GM19328 (cell line): ENCODE measurements at regions not wholly inside any gene's neighbourhood (a gene's known extent, or its start where the extent isn't known, plus 50 kb on each side); places are given as distances from the start of the nearest gene placed in this dataset.

ENCODE experiments used
- ATAC-seq: cut with Tn5 transposase; IDR thresholded peaks from one replicate; pipeline ENCODE4 v1.9.1; 2021; ENCODE audit warnings: mild to moderate bottlenecking, moderate library complexity; ENCODE audit not compliant: unreplicated experiment

DNA sequence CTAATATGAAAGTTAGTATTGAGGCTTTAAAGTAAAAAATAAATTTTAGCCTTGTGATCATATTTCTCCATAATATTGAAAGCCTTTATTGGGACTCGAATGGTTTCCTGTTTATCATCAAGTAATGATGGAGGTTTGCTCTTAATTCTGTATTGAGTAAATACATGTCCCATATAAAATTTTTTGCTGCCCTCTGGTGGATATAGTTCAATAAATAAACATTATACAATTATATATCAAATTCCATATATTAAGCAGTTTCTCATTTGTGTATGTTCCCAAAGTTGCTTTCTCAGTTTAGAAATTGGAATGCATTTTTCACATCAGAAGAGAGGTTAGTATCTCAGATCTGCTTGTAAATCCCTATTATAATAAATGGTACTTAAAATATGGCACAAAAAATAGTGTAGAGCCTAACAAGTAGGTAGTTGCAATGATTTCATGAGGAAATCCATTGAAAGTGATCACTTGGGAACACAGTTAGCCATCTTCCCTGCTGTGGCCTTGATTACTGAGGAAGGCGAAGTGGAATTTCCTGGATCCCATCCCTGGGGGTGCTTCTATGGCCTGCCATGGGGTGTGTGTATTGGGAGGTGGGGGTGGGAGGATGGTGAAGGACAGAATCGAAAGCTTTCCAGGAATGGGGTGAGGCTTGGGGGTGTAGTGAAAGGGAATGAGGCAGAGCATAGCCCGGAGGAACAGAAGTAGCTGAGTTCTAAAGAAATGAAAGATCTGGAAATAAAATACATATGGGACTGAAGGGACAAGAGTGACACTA is 84.1 kb upstream of the C21orf91 start:
- ATAC-seq, result no peak

DNA sequence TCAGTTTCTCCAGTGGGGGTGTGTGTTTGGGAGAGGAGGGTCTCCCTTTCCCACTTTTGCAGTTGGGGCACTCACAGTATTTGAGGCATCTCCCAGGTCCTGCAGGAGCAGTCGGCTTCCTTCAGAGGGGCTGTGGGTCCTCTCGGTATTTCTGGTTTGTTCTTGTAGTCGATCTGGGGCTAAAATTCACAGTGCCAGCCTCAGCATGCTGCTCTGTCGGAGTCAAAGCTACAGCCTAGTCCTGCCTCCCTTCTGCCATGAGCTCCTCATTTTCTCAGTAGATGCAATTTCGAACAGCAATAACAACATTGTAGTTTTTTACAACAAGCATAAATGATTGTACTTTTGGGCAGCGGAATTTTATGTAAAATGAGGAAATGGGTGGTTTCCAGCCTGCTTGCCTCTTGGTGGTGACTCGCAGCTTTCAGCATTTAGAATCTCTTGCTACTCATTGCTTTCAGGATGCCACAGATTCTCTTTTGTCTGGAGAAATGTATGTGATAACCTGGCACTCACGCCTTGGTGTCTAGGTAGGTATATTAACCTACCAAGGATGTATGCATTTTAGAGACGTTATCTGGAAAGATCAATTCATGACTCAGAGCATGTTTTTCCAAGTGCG is 82.4 kb upstream of the C21orf91 start:
- ATAC-seq, result no peak

DNA sequence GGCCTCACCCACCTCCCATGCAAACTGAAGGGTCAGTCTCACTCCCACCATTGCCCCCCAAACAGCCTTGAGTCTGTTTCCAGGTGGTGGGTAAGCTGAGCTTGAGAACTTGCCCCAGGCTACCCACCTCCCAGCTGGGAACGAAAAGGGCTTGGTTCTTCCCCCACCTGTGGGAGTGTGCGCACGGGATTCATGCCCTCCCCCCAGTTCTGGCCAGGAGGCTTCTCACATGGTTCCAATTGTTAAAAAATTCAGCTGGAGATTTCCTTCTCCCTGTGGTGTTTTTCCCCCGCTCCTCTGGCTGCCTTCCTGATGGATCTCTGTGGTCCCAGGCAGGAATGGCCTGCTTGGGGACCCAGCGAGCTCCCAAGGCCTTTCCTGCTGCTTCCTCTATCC is 81.8 kb upstream of the C21orf91 start:
- ATAC-seq, result no peak

DNA sequence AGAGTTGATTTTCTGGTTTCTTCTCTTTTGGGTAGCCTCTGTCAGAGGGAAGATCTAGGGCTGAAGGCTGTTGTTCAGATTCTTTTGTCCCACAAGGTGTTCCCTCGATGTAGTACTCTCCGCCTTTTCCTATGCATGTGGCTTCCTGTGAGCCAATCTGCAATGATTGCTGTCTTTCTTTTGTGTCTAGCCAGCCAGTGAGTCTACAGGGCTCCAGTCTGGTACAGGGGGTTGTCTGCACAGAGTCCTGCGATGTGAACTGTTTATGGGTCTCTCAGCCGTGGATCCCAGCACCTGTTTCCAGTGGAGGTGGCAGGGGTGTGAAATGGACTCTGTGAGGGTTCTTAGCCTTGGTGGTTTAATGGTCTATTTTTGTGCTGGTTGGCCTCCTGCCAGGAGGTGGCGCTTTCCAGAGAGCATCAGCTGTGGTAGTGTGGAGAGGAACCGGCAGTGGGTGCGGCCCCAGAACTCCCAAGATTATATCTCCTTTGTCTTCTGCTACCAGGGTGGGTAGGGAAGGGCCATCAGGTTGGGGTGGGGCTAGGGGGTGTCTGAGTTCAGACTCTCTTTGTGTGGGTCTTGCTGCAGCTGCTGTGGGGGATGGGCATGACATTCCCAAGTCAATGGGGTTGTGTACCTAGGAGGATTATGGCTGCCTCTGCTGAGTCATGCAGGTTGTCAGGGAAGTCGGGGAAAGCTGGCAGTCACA is 81.3 kb upstream of the C21orf91 start:
- no peak for ATAC-seq

DNA sequence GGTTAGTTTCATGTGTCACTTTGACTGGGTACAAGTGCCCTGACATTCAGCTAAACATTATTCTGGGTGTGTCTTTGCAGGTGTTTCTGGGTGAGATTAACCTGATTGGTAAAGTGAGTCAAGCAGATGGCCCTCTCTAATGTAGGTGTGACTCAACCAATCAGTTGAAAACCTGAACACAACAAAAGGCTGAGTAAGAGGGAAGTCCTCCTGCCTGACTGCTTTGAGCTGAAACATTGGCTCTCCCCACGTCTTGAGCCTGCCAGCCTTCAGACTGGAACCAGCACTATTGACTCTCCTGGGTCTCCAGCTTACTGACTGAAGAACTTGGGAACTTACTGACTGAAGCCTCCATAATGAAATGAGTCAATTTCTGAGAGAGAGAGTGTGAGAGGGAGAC is 70.0 kb upstream of the C21orf91 start:
- no peak for ATAC-seq

DNA sequence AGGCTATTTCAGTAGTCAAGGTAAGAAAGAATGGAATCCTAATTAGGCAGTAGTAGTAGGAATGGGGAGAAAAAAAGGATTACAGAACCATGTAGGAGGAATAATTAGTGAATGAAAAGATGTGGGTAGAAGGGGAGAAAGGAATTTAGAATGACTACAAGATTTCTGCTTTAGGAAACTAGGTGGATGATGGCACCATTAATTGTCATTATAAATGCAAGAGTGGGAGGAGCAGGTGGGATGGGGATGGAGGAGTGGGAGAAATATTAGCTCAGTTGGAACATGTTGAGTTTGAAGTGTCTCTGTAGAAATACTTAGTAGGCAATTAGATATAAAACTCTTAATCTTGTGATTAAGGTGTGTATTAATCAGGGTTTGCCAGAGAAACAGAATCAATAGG is 50.0 kb upstream of the C21orf91 start:
- no peak for ATAC-seq
